ENCODE measurements at regions not wholly inside any gene's neighbourhood (a gene's known extent, or its start where the extent isn't known, plus 50 kb on each side); places are given as distances from the start of the nearest gene placed in this dataset.

GRCh38 chr21:19608101-19608621 is 1204.6 kb upstream of the TMPRSS15 start:
- H3K36me3 ChIP-seq (ENCODE audit: control insufficient read depth, insufficient read depth, low read length): no peaks in the 10 kb centered on the region
- TF ChIP-seq, protein P1, sequence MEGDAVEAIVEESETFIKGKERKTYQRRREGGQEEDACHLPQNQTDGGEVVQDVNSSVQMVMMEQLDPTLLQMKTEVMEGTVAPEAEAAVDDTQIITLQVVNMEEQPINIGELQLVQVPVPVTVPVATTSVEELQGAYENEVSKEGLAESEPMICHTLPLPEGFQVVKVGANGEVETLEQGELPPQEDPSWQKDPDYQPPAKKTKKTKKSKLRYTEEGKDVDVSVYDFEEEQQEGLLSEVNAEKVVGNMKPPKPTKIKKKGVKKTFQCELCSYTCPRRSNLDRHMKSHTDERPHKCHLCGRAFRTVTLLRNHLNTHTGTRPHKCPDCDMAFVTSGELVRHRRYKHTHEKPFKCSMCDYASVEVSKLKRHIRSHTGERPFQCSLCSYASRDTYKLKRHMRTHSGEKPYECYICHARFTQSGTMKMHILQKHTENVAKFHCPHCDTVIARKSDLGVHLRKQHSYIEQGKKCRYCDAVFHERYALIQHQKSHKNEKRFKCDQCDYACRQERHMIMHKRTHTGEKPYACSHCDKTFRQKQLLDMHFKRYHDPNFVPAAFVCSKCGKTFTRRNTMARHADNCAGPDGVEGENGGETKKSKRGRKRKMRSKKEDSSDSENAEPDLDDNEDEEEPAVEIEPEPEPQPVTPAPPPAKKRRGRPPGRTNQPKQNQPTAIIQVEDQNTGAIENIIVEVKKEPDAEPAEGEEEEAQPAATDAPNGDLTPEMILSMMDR (IDR thresholded peaks at IDR 0.05; ENCODE audit: insufficient read depth, low read length, poor library complexity, severe bottlenecking): no peak
- no peak for DNase-seq (ENCODE audit: low read depth)
- H3K27me3 ChIP-seq (ENCODE audit: control insufficient read depth, insufficient read depth, low read length): no peaks in the 10 kb centered on the region
- no peak overlapping the region for H3K4me3 ChIP-seq (ENCODE audit: low read depth, low read length)

GRCh38 chr21:19609611-19610010 is 1206.0 kb upstream of the TMPRSS15 start:
- no peaks in the 10 kb centered on the region for H3K27me3 ChIP-seq (ENCODE audit: control insufficient read depth, insufficient read depth, low read length)
- DNase-seq (ENCODE audit: low read depth): no peak
- no peaks in the 10 kb centered on the region for H3K36me3 ChIP-seq (ENCODE audit: control insufficient read depth, insufficient read depth, low read length)
- no peak overlapping the region for H3K4me3 ChIP-seq (ENCODE audit: low read depth, low read length)
- TF ChIP-seq, protein P1 (IDR thresholded peaks at IDR 0.05; ENCODE audit: insufficient read depth, low read length, poor library complexity, severe bottlenecking): no peak

- no peak for DNase-seq (ENCODE audit: low read depth)
- Histone ChIP-seq H3K27me3 (ENCODE audit: control insufficient read depth, insufficient read depth, low read length) (no peaks in the 10 kb centered on the region), H3K36me3 (ENCODE audit: control insufficient read depth, insufficient read depth, low read length) (no peaks in the 10 kb centered on the region), H3K4me3 (ENCODE audit: low read depth, low read length) (no peak overlapping the region)
- TF ChIP-seq, protein P1 (IDR thresholded peaks at IDR 0.05; ENCODE audit: insufficient read depth, low read length, poor library complexity, severe bottlenecking): no peak
Observed at GRCh38 chr21:19621837-19622496, 1218.4 kb upstream of the TMPRSS15 start.

- no peak for DNase-seq (ENCODE audit: low read depth)
- H3K4me3 ChIP-seq (ENCODE audit: low read depth, low read length): no peak overlapping the region
- TF ChIP-seq, protein P1 (IDR thresholded peaks at IDR 0.05; ENCODE audit: insufficient read depth, low read length, poor library complexity, severe bottlenecking): no peak
- no peaks in the 10 kb centered on the region for H3K36me3 ChIP-seq (ENCODE audit: control insufficient read depth, insufficient read depth, low read length)
- H3K27me3 ChIP-seq (ENCODE audit: control insufficient read depth, insufficient read depth, low read length): no peaks in the 10 kb centered on the region
Observed at GRCh38 chr21:19640964-19641363, 1237.4 kb upstream of the TMPRSS15 start.

GRCh38 chr21:19648391-19648790 is 1244.8 kb upstream of the TMPRSS15 start:
- no peak overlapping the region for H3K4me3 ChIP-seq (ENCODE audit: low read depth, low read length)
- TF ChIP-seq, protein P1 (IDR thresholded peaks at IDR 0.05; ENCODE audit: insufficient read depth, low read length, poor library complexity, severe bottlenecking): no peak
- no peaks in the 10 kb centered on the region for H3K36me3 ChIP-seq (ENCODE audit: control insufficient read depth, insufficient read depth, low read length)
- no peaks in the 10 kb centered on the region for H3K27me3 ChIP-seq (ENCODE audit: control insufficient read depth, insufficient read depth, low read length)
- no peak for DNase-seq (ENCODE audit: low read depth)

GRCh38 chr21:19683492-19683891 is 1279.9 kb upstream of the TMPRSS15 start:
- TF ChIP-seq, protein P1 (IDR thresholded peaks at IDR 0.05; ENCODE audit: insufficient read depth, low read length, poor library complexity, severe bottlenecking): no peak
- no peak overlapping the region for H3K4me3 ChIP-seq (ENCODE audit: low read depth, low read length)

More at GRCh38 chr21:19683492-19683891, 1279.9 kb upstream of the TMPRSS15 start:
- DNase-seq (ENCODE audit: low read depth): no peak
- no peaks in the 10 kb centered on the region for H3K36me3 ChIP-seq (ENCODE audit: control insufficient read depth, insufficient read depth, low read length)
- no peaks in the 10 kb centered on the region for H3K27me3 ChIP-seq (ENCODE audit: control insufficient read depth, insufficient read depth, low read length)
